ENCODE measurements at regions not wholly inside any gene's neighbourhood (a gene's known extent, or its start where the extent isn't known, plus 50 kb on each side); places are given as distances from the start of the nearest gene placed in this dataset.

DNA sequence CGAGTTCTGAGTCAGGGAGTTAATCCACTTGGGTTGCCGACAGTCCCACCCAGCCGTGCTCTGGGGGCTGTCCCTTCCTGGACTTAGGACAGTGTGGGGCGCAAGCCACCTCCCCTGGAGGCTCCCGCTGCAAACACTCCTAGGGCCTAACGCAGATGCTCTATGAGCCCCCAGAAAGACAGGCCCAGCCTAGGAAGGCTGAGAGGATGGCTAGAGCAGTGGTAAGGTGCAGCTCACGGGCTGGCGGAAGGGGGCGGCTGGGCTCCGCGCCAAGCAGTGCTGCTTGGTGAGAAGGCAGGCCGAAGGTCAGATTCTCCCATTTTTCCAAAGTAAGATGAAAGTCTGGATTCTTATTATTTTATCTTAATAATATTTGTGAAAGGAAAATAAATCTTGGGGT, 84.6 kb upstream of the ALDH1L1 start:
- Mint-ChIP-seq H3K36me3 (ENCODE audit: low read depth) (no peaks in the 10 kb centered on the region), H3K27ac (no peak overlapping the region), H3K4me3 (no peak overlapping the region), H3K9me3 (peaks cover 5% of the 10 kb centered on the region), H3K27me3 (ENCODE audit: low read depth, poor library complexity) (peaks cover 17% of the 10 kb centered on the region), H3K4me1 (peaks cover 32% of the 10 kb centered on the region)
- TF ChIP-seq, protein P1, sequence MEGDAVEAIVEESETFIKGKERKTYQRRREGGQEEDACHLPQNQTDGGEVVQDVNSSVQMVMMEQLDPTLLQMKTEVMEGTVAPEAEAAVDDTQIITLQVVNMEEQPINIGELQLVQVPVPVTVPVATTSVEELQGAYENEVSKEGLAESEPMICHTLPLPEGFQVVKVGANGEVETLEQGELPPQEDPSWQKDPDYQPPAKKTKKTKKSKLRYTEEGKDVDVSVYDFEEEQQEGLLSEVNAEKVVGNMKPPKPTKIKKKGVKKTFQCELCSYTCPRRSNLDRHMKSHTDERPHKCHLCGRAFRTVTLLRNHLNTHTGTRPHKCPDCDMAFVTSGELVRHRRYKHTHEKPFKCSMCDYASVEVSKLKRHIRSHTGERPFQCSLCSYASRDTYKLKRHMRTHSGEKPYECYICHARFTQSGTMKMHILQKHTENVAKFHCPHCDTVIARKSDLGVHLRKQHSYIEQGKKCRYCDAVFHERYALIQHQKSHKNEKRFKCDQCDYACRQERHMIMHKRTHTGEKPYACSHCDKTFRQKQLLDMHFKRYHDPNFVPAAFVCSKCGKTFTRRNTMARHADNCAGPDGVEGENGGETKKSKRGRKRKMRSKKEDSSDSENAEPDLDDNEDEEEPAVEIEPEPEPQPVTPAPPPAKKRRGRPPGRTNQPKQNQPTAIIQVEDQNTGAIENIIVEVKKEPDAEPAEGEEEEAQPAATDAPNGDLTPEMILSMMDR (IDR thresholded peaks at IDR 0.05) = no peak
- DNase-seq = no peak

DNA sequence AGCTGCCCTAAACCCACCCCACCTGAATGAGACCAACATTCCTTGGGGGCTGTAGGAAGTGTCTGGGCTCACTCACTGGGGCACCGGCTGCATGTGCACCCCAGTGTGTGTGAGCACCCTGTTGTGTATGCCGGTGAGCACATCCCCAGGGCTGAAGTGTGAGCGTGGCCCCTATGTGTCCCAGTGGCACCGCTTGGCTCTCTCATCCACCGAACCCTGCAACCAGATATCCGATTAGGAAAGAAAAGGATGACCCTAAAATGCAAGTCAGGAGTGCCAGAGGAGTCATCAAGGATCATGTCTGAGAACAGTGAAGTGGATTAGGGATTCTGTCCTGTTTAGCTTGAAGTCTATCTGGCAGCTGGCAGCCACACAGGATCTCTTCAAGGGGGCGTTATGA, 84.0 kb upstream of the ALDH1L1 start:
- Mint-ChIP-seq H3K4me3 (no peak overlapping the region), H3K27ac (no peak overlapping the region), H3K27me3 (ENCODE audit: low read depth, poor library complexity) (peaks cover 15% of the 10 kb centered on the region), H3K36me3 (ENCODE audit: low read depth) (no peaks in the 10 kb centered on the region), H3K9me3 (peaks cover 5% of the 10 kb centered on the region), H3K4me1 (peaks cover 36% of the 10 kb centered on the region)
- TF ChIP-seq, protein P1 (IDR thresholded peaks at IDR 0.05) = no peak
- no peak for DNase-seq

DNA sequence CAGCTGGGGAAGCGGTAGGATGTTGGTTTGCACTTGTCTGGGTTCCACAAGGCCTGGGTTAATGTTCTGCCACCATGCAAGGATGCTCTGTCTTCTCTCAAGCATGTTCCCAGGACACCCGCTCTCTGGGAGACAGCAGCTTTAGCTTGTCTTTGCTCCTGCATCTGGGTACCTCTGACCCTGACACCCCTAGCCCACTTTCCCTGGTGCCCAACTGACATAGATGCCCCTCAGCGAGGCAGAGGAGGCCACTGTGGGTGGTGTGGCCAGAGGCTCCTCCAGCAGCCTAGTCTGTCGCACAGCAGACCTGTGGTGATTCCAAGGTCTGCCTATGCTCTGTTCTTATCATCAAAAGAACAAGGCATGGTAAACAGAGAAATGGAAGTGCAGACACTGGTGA, 83.6 kb upstream of the ALDH1L1 start:
- Mint-ChIP-seq H3K9me3 (peaks cover 5% of the 10 kb centered on the region), H3K4me1 (peaks cover 38% of the 10 kb centered on the region), H3K36me3 (ENCODE audit: low read depth) (no peaks in the 10 kb centered on the region), H3K27me3 (ENCODE audit: low read depth, poor library complexity) (peaks cover 13% of the 10 kb centered on the region), H3K4me3 (no peak overlapping the region), H3K27ac (no peak overlapping the region)
- TF ChIP-seq, protein P1 (IDR thresholded peaks at IDR 0.05) = no peak
- DNase-seq = no peak

DNA sequence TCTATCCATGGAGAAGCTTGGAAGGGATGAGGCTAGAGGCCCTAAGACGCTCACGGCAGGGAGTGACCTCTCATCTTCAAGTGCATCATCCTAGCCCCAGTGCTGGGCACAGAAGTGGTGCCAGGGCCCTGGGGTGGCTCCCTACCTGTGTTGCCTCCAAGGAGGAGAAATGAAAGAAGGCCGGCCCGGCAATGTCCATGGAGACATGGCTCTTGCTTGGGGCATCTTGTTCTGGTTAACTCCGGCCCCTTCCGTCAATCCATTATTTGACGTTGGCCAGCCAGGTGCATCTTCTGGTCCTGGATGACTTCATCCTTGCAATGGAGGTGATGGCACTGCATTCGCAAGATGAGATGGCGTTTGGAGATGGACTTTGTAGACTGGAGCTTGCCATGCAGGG, 83.2 kb upstream of the ALDH1L1 start:
- TF ChIP-seq, protein P1 (IDR thresholded peaks at IDR 0.05) = no peak
- no peaks in the 10 kb centered on the region for H3K36me3 Mint-ChIP-seq (ENCODE audit: low read depth)
- H3K4me3 Mint-ChIP-seq = no peak overlapping the region
- H3K27ac Mint-ChIP-seq = no peak overlapping the region
- no peak for DNase-seq
- peaks cover 42% of the 10 kb centered on the region for H3K4me1 Mint-ChIP-seq
- H3K9me3 Mint-ChIP-seq = peaks cover 5% of the 10 kb centered on the region
- H3K27me3 Mint-ChIP-seq (ENCODE audit: low read depth, poor library complexity) = peaks cover 10% of the 10 kb centered on the region

DNA sequence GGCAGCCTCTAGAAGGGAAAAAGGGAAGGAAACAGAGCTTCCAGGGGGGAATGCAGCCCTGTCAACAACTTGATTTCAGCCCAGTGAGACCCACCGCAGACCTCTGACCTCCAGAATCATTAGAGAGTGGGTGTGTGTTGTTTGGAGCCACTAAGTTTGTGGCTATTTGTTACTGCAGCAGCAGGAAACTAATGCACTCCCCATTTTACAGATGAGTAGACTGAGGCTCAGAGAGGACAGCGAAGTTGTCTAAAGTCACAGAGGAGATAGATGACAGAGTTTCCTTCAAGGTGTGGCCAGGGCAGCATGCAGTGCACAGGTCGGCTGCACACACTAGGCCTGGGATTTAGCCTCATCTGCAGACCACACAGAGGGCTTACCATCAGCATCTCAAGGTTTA, 81.8 kb upstream of the ALDH1L1 start:
- peaks cover 5% of the 10 kb centered on the region for H3K9me3 Mint-ChIP-seq

DNA sequence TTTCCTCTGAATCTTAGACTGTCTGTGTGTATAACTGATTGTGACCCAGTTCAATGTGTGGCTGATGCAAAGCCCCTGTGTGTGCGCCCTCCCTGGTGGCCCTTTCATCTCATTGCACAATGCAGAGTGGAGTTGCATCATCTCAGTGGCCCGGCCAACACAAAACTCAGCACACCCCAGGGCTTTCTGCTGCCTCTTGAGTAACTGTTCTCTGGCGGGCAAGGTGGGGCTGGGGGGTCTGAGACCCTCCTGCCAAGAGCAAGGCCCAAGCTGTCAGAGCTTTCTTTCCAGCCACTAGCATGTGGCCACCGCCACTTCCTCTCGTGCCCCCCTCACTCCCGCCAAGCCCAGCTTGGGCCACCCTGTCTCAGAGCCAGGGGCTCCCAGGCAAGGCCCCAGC, 80.7 kb upstream of the ALDH1L1 start:
- peaks cover 7% of the 10 kb centered on the region for H3K27me3 Mint-ChIP-seq (ENCODE audit: low read depth, poor library complexity)
- peaks cover 5% of the 10 kb centered on the region for H3K9me3 Mint-ChIP-seq
- TF ChIP-seq, protein P1 (IDR thresholded peaks at IDR 0.05) = no peak
- no peak for DNase-seq
- H3K4me1 Mint-ChIP-seq = peaks cover 27% of the 10 kb centered on the region
- no peaks in the 10 kb centered on the region for H3K36me3 Mint-ChIP-seq (ENCODE audit: low read depth)
- H3K27ac Mint-ChIP-seq = no peak overlapping the region
- no peak overlapping the region for H3K4me3 Mint-ChIP-seq

More for the DNA sequence above, 81.8 kb upstream of the ALDH1L1 start:
- H3K4me3 Mint-ChIP-seq = no peak overlapping the region
- H3K4me1 Mint-ChIP-seq = peaks cover 32% of the 10 kb centered on the region
- TF ChIP-seq, protein P1 (IDR thresholded peaks at IDR 0.05) = no peak
- H3K27ac Mint-ChIP-seq = no peak overlapping the region
- H3K36me3 Mint-ChIP-seq (ENCODE audit: low read depth) = no peaks in the 10 kb centered on the region
- H3K27me3 Mint-ChIP-seq (ENCODE audit: low read depth, poor library complexity) = peaks cover 7% of the 10 kb centered on the region
- no peak for DNase-seq

Data from nephron progenitor cell (in vitro differentiated cells).